ENCODE measurements at regions not wholly inside any gene's neighbourhood (a gene's known extent, or its start where the extent isn't known, plus 50 kb on each side); places are given as distances from the start of the nearest gene placed in this dataset.

- TF ChIP-seq, protein P1, sequence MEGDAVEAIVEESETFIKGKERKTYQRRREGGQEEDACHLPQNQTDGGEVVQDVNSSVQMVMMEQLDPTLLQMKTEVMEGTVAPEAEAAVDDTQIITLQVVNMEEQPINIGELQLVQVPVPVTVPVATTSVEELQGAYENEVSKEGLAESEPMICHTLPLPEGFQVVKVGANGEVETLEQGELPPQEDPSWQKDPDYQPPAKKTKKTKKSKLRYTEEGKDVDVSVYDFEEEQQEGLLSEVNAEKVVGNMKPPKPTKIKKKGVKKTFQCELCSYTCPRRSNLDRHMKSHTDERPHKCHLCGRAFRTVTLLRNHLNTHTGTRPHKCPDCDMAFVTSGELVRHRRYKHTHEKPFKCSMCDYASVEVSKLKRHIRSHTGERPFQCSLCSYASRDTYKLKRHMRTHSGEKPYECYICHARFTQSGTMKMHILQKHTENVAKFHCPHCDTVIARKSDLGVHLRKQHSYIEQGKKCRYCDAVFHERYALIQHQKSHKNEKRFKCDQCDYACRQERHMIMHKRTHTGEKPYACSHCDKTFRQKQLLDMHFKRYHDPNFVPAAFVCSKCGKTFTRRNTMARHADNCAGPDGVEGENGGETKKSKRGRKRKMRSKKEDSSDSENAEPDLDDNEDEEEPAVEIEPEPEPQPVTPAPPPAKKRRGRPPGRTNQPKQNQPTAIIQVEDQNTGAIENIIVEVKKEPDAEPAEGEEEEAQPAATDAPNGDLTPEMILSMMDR (IDR thresholded peaks at IDR 0.05; ENCODE audit: control insufficient read depth, extremely low read depth, insufficient read depth): no peak
- DNase-seq (ENCODE audit: low read depth): no peak
- no peak overlapping the region for H3K4me3 ChIP-seq (ENCODE audit: low read depth, low read length)
Measured at GRCh38 chr14:87840906-87841305, 152.1 kb downstream of the GALC start.

DNA sequence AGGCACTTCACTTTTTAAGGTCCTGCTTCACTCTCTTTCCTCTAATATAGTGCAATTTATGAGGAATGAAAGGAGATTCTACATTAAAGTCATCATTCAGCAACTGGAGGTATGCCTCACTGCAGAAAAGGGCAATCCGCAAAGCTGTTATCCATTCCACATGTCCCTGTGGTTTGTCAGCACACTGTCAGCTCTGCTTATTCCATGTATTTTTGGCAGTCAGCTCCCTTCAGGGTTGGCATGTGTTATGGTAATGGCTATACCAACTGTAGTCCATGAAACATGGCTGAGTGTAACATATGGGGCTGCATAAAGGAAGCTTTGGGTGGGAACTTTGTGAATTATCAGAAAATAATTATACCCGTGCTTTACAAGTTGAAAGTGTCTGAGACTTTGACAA is 154.1 kb downstream of the GALC start:
- no peak overlapping the region for H3K4me3 ChIP-seq (ENCODE audit: low read depth, low read length)
- DNase-seq (ENCODE audit: low read depth): no peak

DNA sequence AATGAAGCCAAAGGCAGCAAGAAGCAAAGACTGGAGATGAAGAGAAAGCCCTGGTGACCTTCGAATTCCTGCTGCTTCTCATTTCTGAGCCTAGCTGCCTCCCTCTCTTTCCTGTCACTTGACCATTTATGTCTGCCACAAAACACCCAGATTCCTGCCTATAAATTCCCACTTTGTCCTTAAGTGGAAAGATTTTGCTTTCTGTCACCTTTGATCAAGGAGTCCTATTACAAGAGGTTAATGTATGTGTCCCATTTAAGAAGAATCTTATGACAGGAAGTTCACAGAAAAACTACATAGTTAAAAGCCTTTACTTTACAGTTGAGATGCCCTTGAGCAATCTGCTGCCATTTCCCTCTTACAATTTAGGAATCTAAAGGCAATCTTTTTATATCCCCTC is 155.7 kb downstream of the GALC start:
- no peak for DNase-seq (ENCODE audit: low read depth)
- H3K4me3 ChIP-seq (ENCODE audit: low read depth, low read length): no peak overlapping the region
- TF ChIP-seq, protein P1 (IDR thresholded peaks at IDR 0.05; ENCODE audit: control insufficient read depth, extremely low read depth, insufficient read depth): no peak

More for the DNA sequence above, 154.1 kb downstream of the GALC start:
- TF ChIP-seq, protein P1 (IDR thresholded peaks at IDR 0.05; ENCODE audit: control insufficient read depth, extremely low read depth, insufficient read depth): no peak

- no peak for DNase-seq (ENCODE audit: low read depth)
- TF ChIP-seq, protein P1 (IDR thresholded peaks at IDR 0.05; ENCODE audit: control insufficient read depth, extremely low read depth, insufficient read depth): no peak
Measured at GRCh38 chr14:87834594-87834993, 158.4 kb downstream of the GALC start.

DNA sequence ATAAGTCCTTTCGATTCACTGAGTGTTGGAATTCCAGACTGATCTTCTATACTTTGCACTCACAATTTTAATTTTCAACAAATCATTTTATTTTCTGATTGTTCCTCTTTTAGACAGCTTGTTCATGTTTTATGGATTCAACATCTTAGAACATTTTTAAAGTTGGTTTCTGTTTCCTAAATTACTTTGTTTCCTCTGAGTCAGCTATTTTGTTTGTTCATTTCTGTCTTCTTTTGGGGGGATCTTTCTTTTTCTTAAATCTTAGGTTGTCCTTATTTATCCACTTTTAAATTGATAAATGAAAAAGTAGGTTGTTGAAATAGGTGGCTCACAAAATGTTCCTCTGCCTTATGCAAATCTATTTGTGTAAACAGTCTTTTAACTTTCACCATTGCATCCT is 160.0 kb downstream of the GALC start:
- H3K4me3 ChIP-seq (ENCODE audit: low read depth, low read length): no peak overlapping the region
- TF ChIP-seq, protein P1 (IDR thresholded peaks at IDR 0.05; ENCODE audit: control insufficient read depth, extremely low read depth, insufficient read depth): no peak
- DNase-seq (ENCODE audit: low read depth): no peak

More at GRCh38 chr14:87834594-87834993, 158.4 kb downstream of the GALC start:
- H3K4me3 ChIP-seq (ENCODE audit: low read depth, low read length): no peak overlapping the region

- H3K4me3 ChIP-seq (ENCODE audit: low read depth, low read length): no peak overlapping the region
- TF ChIP-seq, protein P1 (IDR thresholded peaks at IDR 0.05; ENCODE audit: control insufficient read depth, extremely low read depth, insufficient read depth): no peak
- DNase-seq (ENCODE audit: low read depth): no peak
Measured at GRCh38 chr14:87830443-87831096, 162.4 kb downstream of the GALC start.

GRCh38 chr14:87829543-87829942 is 163.4 kb downstream of the GALC start:
- DNase-seq (ENCODE audit: low read depth): no peak
- no peak overlapping the region for H3K4me3 ChIP-seq (ENCODE audit: low read depth, low read length)
- TF ChIP-seq, protein P1 (IDR thresholded peaks at IDR 0.05; ENCODE audit: control insufficient read depth, extremely low read depth, insufficient read depth): no peak
